ENCODE measurements at regions not wholly inside any gene's neighbourhood (a gene's known extent, or its start where the extent isn't known, plus 50 kb on each side); places are given as distances from the start of the nearest gene placed in this dataset.

DNA sequence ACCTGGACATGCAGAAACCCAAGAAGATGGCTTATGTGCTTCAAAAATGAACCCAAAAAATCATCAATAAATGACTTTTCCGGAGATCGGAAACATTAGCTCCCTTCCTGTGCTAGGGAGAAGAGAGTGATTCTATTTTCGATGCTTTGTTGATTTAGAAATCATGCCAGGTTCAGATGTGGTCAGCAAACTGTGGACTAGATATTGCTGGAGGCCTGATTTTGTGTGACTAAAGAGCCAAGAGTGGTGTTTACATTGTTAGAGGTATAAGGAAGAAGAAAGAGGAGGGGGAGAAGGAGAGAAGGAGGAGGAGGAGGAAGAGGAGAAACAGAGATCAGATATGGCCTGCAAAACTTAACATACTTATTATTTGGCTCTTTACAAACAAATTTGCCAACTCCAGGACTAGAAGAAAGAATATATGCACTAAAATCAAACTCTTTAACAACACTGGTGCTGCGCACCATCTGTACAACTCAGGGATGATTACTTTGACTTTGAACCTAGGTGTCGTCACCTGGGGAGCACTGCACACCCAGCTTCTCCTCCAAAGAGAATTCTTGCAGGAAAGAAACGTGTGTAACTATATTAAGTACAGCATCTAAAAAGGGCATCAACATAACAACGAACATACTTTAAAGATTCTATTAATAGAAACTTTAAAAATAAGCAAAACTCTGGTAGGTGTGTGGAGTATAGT is 664.9 kb upstream of the LCORL start:
- Histone ChIP-seq H3K27ac (ENCODE audit: insufficient read depth, low read length, poor library complexity, severe bottlenecking) (no peak overlapping the region), H3K4me1 (ENCODE audit: control insufficient read depth, insufficient read depth, low read length, poor library complexity, severe bottlenecking) (no peaks in the 10 kb centered on the region), H3K36me3 (ENCODE audit: control insufficient read depth, insufficient read depth, low read length) (no peaks in the 10 kb centered on the region), H3K27me3 (replicated peaks; ENCODE audit: control insufficient read depth, insufficient read depth, low read length, poor library complexity, severe bottlenecking) (no peaks in the 10 kb centered on the region), H3K9me3 (ENCODE audit: control insufficient read depth, low read length) (no peaks in the 10 kb centered on the region), H3K4me3 (ENCODE audit: insufficient read depth, low read depth, low read length, poor library complexity, severe bottlenecking) (no peak overlapping the region)
- no peak for DNase-seq

DNA sequence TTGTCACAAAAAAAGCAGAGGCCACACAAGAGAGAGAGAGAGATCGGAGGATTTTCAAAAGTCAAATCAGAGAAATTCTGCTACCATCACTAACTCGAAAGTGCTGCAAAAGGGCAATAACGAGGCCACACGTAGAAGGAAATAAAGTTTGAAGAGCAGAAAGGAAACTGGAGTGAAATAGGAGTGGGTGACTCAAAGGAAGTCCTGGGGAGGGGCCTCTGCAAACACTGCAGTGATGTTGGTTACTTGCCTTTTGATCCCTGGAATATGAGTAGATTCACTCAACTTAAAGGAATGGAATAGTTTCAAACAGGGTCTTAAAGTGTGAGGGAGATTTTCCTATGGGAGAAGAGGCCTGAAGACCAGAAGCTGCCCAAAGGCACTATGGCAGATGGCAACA is 663.4 kb upstream of the LCORL start:
- no peaks in the 10 kb centered on the region for H3K27me3 ChIP-seq (replicated peaks; ENCODE audit: control insufficient read depth, insufficient read depth, low read length, poor library complexity, severe bottlenecking)
- H3K27ac ChIP-seq (ENCODE audit: insufficient read depth, low read length, poor library complexity, severe bottlenecking), result no peak overlapping the region
- H3K36me3 ChIP-seq (ENCODE audit: control insufficient read depth, insufficient read depth, low read length), result no peaks in the 10 kb centered on the region
- no peak for DNase-seq
- no peak overlapping the region for H3K4me3 ChIP-seq (ENCODE audit: insufficient read depth, low read depth, low read length, poor library complexity, severe bottlenecking)
- H3K9me3 ChIP-seq (ENCODE audit: control insufficient read depth, low read length), result no peaks in the 10 kb centered on the region
- no peaks in the 10 kb centered on the region for H3K4me1 ChIP-seq (ENCODE audit: control insufficient read depth, insufficient read depth, low read length, poor library complexity, severe bottlenecking)

DNA sequence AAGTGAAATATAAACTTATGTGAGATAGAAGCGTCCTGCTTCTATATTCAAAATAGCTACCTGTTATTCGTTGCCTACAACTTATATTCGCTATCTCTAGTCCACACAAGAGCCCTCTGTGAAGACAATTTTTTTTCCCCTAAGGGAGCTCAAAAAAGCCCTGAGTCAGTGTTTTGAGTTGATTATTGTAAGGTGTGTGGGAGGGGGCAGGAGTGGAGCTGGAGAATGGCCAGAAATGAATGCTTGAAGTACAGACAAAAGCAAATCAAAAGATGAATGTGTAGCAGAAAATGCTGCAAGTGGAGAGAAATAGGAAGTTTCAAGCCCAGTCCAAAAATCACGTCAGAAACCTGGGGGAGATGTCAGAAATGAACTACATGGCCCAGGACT is 655.0 kb upstream of the LCORL start:
- no peak for DNase-seq
- Histone ChIP-seq H3K4me1 (ENCODE audit: control insufficient read depth, insufficient read depth, low read length, poor library complexity, severe bottlenecking) (no peaks in the 10 kb centered on the region), H3K27ac (ENCODE audit: insufficient read depth, low read length, poor library complexity, severe bottlenecking) (no peak overlapping the region), H3K4me3 (ENCODE audit: insufficient read depth, low read depth, low read length, poor library complexity, severe bottlenecking) (no peak overlapping the region), H3K36me3 (ENCODE audit: control insufficient read depth, insufficient read depth, low read length) (no peaks in the 10 kb centered on the region), H3K27me3 (replicated peaks; ENCODE audit: control insufficient read depth, insufficient read depth, low read length, poor library complexity, severe bottlenecking) (no peaks in the 10 kb centered on the region), H3K9me3 (ENCODE audit: control insufficient read depth, low read length) (no peaks in the 10 kb centered on the region)

DNA sequence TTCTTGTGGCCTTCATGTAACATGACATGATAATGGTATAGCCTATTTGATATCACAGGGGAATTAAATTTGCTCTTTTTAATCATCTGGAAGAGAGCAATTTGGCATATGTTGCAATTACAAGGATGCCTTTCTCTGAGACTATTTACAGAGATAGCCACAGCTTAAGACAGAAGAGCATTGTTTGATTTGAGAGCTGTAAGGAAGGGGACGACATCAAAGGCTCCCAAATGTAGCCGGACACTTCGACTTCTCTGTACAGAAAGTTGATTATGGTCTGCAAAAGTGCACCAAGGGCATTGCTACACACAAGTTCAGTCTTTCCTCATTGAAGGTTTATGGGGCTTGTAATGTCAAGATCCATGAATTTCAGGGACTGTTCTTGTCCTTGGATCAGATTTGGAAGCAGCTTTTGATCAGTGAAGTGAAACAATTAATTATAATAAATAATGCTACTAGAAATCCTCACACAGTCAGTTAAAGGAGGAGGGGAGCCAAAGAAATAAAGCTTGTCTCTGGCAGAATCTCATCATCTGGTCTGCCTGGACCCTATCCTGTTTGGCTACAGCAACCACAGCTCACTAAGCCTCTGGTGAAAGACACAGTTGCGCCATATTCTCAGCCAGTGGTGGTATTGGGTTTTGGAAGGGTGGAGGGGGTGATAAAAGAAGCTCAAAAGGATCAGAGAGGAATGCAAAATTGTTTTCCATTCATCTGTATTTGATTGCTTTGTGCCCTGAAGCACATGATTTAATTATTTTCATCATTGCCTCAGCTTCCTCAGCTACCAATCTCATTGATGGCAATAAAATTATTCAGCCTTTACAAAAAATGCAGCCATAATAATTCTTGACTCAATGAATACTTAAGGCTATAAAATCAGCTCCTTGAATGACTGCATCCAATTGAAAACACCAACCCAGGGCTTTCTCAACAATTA is 654.3 kb upstream of the LCORL start:
- Histone ChIP-seq H3K9me3 (ENCODE audit: control insufficient read depth, low read length) (no peaks in the 10 kb centered on the region), H3K36me3 (ENCODE audit: control insufficient read depth, insufficient read depth, low read length) (no peaks in the 10 kb centered on the region), H3K4me3 (ENCODE audit: insufficient read depth, low read depth, low read length, poor library complexity, severe bottlenecking) (no peak overlapping the region), H3K4me1 (ENCODE audit: control insufficient read depth, insufficient read depth, low read length, poor library complexity, severe bottlenecking) (no peaks in the 10 kb centered on the region), H3K27me3 (replicated peaks; ENCODE audit: control insufficient read depth, insufficient read depth, low read length, poor library complexity, severe bottlenecking) (no peaks in the 10 kb centered on the region), H3K27ac (ENCODE audit: insufficient read depth, low read length, poor library complexity, severe bottlenecking) (no peak overlapping the region)
- DNase-seq, result no peak

DNA sequence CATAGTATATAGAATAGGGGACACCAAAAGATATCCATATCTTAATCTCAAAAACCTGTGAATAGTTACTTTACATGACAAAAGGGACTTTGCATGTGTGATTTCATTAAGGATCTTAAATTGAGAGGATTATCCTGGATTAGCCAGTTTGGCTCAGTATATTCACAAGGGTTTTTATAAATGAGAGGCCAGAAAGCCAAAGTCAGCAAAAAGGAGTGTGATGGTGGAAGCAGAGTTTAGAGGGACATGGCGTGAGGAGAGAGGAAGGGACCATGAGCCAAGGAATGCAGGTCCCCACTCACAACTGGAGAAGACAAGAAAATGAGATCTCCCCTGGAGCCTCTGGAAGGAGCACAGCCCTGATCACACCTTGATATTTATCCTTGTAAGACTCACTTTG is 648.5 kb upstream of the LCORL start:
- Histone ChIP-seq H3K4me1 (ENCODE audit: control insufficient read depth, insufficient read depth, low read length, poor library complexity, severe bottlenecking) (no peaks in the 10 kb centered on the region), H3K27ac (ENCODE audit: insufficient read depth, low read length, poor library complexity, severe bottlenecking) (no peak overlapping the region), H3K4me3 (ENCODE audit: insufficient read depth, low read depth, low read length, poor library complexity, severe bottlenecking) (no peak overlapping the region), H3K9me3 (ENCODE audit: control insufficient read depth, low read length) (no peaks in the 10 kb centered on the region), H3K27me3 (replicated peaks; ENCODE audit: control insufficient read depth, insufficient read depth, low read length, poor library complexity, severe bottlenecking) (no peaks in the 10 kb centered on the region), H3K36me3 (ENCODE audit: control insufficient read depth, insufficient read depth, low read length) (no peaks in the 10 kb centered on the region)
- DNase-seq, result no peak

DNA sequence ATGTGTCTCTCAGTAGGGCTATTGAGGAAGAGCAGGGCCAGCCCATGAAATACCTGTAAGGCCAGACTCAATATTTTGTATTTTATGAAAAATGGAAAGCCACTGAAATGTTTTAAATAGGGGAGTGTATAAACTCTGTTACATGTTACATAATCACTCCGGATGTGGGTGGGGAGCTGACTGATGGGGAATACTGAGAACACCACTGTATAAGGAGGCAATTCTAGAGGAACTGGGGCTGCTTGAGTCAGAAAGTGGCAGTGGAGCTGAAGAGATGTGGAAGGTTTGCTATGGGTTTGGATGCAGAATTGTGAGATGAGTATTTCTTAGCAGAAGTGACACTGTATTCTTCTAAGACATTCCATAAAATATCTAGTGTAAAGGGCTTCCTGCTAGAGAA is 647.8 kb upstream of the LCORL start:
- Histone ChIP-seq H3K27ac (ENCODE audit: insufficient read depth, low read length, poor library complexity, severe bottlenecking) (no peak overlapping the region), H3K4me3 (ENCODE audit: insufficient read depth, low read depth, low read length, poor library complexity, severe bottlenecking) (no peak overlapping the region), H3K9me3 (ENCODE audit: control insufficient read depth, low read length) (no peaks in the 10 kb centered on the region), H3K27me3 (replicated peaks; ENCODE audit: control insufficient read depth, insufficient read depth, low read length, poor library complexity, severe bottlenecking) (no peaks in the 10 kb centered on the region), H3K4me1 (ENCODE audit: control insufficient read depth, insufficient read depth, low read length, poor library complexity, severe bottlenecking) (no peaks in the 10 kb centered on the region), H3K36me3 (ENCODE audit: control insufficient read depth, insufficient read depth, low read length) (no peaks in the 10 kb centered on the region)
- DNase-seq, result no peak

DNA sequence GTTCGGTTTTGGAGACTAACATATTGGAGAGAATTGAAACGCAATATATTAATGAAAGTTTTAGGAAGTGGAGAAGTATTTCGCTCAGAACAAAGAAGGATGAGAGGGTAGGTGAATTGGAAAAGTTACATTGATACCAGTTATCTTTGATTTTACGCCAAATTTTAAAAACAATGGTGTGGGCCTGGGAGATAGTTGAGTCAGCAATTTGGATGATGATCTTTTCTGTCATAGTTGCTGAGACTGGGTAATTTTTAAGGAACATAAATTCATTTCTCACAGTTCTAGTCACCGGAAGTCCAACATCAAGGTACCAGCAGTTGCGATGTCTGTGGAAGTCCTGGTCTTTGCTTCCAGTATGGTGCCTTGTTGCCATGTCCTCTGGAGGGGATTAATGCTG is 644.8 kb upstream of the LCORL start:
- Histone ChIP-seq H3K4me1 (ENCODE audit: control insufficient read depth, insufficient read depth, low read length, poor library complexity, severe bottlenecking) (no peaks in the 10 kb centered on the region), H3K27ac (ENCODE audit: insufficient read depth, low read length, poor library complexity, severe bottlenecking) (no peak overlapping the region), H3K4me3 (ENCODE audit: insufficient read depth, low read depth, low read length, poor library complexity, severe bottlenecking) (no peak overlapping the region), H3K36me3 (ENCODE audit: control insufficient read depth, insufficient read depth, low read length) (no peaks in the 10 kb centered on the region), H3K27me3 (replicated peaks; ENCODE audit: control insufficient read depth, insufficient read depth, low read length, poor library complexity, severe bottlenecking) (no peaks in the 10 kb centered on the region), H3K9me3 (ENCODE audit: control insufficient read depth, low read length) (no peaks in the 10 kb centered on the region)
- DNase-seq, result no peak

DNA sequence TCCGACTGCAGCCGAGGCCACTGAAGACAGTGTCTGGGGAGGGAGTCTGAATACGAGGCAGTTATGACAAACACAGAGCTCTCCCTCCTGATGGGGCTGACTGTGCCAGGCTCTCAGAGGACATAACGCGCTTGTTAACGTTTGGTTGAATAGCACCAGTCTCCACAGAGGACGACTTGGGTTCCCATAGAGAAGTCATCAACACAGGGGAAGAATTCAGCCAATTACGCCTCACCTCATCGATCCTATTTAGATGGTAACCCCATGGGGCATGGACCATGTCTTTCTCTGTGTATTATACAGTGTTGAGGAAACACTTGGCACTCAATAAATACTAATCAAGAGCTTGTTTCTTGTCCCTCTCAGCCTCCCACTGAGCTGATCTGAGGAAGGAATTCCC is 642.6 kb upstream of the LCORL start:
- no peaks in the 10 kb centered on the region for H3K4me1 ChIP-seq (ENCODE audit: control insufficient read depth, insufficient read depth, low read length, poor library complexity, severe bottlenecking)
- H3K9me3 ChIP-seq (ENCODE audit: control insufficient read depth, low read length), result no peaks in the 10 kb centered on the region
- no peak overlapping the region for H3K4me3 ChIP-seq (ENCODE audit: insufficient read depth, low read depth, low read length, poor library complexity, severe bottlenecking)
- H3K27me3 ChIP-seq (replicated peaks; ENCODE audit: control insufficient read depth, insufficient read depth, low read length, poor library complexity, severe bottlenecking), result no peaks in the 10 kb centered on the region
- no peak overlapping the region for H3K27ac ChIP-seq (ENCODE audit: insufficient read depth, low read length, poor library complexity, severe bottlenecking)
- DNase-seq, result no peak
- H3K36me3 ChIP-seq (ENCODE audit: control insufficient read depth, insufficient read depth, low read length), result no peaks in the 10 kb centered on the region

DNA sequence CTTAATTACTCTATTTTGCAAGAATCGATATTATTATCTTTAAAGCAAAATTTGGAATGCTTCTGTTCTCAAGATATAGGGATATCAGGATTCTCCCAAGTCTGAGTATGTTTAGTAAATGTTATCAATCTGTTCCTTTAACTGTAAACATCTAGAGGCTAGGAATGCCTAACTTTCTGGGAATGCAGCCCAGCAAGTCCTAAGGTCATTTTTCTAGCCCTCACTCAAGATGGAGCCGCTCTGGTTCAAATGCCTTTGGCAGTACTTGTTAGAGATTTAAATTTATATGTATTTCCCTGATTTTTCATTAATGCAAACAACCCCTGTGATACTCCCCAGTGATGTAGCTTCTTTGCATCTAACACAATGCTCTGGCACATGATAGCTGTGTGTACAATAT is 623.8 kb upstream of the LCORL start:
- Histone ChIP-seq H3K27me3 (replicated peaks; ENCODE audit: control insufficient read depth, insufficient read depth, low read length, poor library complexity, severe bottlenecking) (no peaks in the 10 kb centered on the region), H3K4me1 (ENCODE audit: control insufficient read depth, insufficient read depth, low read length, poor library complexity, severe bottlenecking) (no peaks in the 10 kb centered on the region), H3K36me3 (ENCODE audit: control insufficient read depth, insufficient read depth, low read length) (no peaks in the 10 kb centered on the region), H3K9me3 (ENCODE audit: control insufficient read depth, low read length) (no peaks in the 10 kb centered on the region), H3K4me3 (ENCODE audit: insufficient read depth, low read depth, low read length, poor library complexity, severe bottlenecking) (no peak overlapping the region), H3K27ac (ENCODE audit: insufficient read depth, low read length, poor library complexity, severe bottlenecking) (no peak overlapping the region)
- DNase-seq, result no peak

DNA sequence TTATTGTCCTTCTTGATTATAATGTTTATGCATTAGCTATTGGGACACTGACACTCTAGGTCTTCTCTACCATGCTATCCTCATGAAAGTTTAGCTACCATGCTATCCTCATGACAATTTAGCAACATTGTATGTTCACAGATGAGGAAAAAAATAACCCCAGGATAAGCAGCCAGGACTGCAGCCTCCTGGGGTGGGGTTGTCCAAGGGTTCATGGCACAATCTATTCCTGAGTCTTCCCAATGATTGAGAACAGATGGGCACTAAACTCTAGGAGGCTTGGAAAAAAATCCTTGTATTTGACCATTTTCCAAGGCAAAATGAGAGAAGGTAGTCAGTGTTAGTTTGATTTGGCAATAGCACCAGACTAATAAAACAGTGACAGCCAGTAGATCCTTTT is 619.8 kb upstream of the LCORL start:
- Histone ChIP-seq H3K36me3 (ENCODE audit: control insufficient read depth, insufficient read depth, low read length) (no peaks in the 10 kb centered on the region), H3K4me1 (ENCODE audit: control insufficient read depth, insufficient read depth, low read length, poor library complexity, severe bottlenecking) (no peaks in the 10 kb centered on the region), H3K27me3 (replicated peaks; ENCODE audit: control insufficient read depth, insufficient read depth, low read length, poor library complexity, severe bottlenecking) (no peaks in the 10 kb centered on the region), H3K27ac (ENCODE audit: insufficient read depth, low read length, poor library complexity, severe bottlenecking) (no peak overlapping the region), H3K4me3 (ENCODE audit: insufficient read depth, low read depth, low read length, poor library complexity, severe bottlenecking) (no peak overlapping the region), H3K9me3 (ENCODE audit: control insufficient read depth, low read length) (no peaks in the 10 kb centered on the region)
- no peak for DNase-seq
